ENCODE measurements at regions not wholly inside any gene's neighbourhood (a gene's known extent, or its start where the extent isn't known, plus 50 kb on each side); places are given as distances from the start of the nearest gene placed in this dataset.

- no peak for TF ChIP-seq RFX5 (IDR thresholded peaks at IDR 0.05; ENCODE audit: low read length)
- no peak for TF ChIP-seq REST (IDR thresholded peaks at IDR 0.05; ENCODE audit: low read depth, low read length)
Measured at GRCh38 chr2:193201583-193201982, 1006.9 kb upstream of the TMEFF2 start.
